Smooth muscle cell of the brain vasculature (primary cell): ENCODE measurements at regions not wholly inside any gene's neighbourhood (a gene's known extent, or its start where the extent isn't known, plus 50 kb on each side); places are given as distances from the start of the nearest gene placed in this dataset.
A peak's percentile ranks its signal among the peaks of the same experiment; 100 is the strongest.

Source experiments
- DNase-seq: peaks from one replicate; pipeline ENCODE4 v3.0.0-alpha.2; 2012; ENCODE audit warnings: low read depth, low spot score

DNA sequence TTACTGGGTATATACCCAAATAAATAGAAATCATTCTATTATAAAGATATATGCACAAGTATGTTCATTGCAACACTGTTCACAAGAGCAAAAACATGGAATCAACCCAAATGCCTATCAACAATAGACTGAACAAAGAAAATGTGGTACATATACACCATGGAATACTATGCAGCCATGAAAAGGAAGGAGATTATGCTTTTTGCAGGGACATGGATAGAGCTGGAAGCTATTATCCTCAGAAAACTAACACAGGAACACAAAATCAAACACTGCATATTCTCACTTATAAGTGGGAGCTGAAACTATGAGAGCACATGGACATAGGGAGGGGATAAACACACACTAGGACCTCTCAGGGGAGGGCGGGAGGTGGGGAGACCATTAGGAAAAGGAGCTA, 298.4 kb upstream of the CDH9 start:
- DNase-seq = no peak

DNA sequence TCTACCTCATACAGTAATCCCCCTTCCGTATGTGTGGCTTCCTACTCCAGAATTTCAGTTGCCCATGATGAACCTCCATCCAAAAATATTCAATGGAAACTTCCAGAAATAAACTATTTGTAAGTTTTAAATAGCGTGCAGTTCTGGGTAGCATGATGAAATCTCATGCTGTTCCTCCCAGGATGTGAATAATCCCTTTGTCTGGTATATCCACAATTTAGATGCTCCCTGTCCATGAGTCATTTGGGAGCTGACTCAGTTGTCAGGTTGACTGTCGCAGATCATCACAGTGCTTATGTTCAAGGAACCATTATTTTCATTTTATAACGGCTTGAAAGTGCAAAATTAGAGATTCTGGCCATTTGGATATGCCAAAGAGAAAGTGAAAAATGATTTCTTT, 290.1 kb upstream of the CDH9 start:
- no peak for DNase-seq

DNA sequence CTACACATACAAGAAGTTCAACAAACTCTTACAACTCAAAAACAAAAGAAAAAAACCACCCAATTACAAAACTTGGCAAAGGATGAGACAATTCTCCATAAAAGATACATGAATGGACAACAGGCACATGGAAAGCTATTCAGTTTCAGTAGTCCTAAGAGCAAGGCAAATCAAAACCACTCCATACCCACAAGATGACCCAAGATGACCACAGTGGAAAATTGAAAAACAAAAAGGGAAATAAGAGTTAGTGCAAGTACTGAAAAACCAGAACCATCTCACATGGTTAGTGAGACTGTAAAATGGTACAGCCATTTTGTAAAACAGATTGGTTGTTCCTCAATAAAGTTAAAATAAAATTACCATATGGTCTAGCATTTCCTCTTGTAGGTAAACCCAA, 287.1 kb upstream of the CDH9 start:
- no peak for DNase-seq

DNA sequence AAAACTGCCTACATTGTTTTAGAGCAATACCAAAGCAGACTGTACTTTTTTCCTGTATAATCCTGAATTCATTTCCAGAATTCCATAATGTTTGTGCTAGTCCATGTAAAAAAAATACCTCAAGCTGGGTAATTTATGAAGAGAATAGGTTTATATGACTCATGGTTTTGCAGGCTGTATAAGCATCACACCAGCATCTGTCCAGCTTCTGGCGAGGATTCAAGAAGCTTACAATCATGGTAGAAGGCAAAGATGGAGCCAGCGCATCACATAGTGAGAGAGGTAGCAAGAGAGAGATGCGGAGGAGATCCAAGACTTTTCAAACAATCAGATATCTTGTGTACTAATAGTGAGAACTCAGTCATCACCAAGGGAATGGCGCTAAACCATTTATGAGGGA, 280.3 kb upstream of the CDH9 start:
- no peak for DNase-seq

DNA sequence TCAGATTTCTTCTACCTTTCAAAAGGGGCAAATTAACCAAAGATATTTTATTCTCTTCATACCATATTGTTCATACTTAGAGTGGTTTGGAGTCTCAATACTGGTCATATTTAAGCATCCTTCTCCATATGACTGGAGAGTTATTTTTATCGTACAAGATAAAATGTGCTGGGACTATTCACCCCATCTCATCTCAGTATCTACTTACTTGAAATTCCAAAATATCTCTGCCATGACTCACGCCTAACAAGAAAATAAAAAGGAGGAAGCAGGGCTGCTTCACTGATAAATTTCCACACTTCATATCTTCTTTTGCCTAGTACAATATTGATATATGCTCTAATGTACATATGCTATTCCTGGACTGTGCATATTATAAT, 277.9 kb upstream of the CDH9 start:
- no peak for DNase-seq

DNA sequence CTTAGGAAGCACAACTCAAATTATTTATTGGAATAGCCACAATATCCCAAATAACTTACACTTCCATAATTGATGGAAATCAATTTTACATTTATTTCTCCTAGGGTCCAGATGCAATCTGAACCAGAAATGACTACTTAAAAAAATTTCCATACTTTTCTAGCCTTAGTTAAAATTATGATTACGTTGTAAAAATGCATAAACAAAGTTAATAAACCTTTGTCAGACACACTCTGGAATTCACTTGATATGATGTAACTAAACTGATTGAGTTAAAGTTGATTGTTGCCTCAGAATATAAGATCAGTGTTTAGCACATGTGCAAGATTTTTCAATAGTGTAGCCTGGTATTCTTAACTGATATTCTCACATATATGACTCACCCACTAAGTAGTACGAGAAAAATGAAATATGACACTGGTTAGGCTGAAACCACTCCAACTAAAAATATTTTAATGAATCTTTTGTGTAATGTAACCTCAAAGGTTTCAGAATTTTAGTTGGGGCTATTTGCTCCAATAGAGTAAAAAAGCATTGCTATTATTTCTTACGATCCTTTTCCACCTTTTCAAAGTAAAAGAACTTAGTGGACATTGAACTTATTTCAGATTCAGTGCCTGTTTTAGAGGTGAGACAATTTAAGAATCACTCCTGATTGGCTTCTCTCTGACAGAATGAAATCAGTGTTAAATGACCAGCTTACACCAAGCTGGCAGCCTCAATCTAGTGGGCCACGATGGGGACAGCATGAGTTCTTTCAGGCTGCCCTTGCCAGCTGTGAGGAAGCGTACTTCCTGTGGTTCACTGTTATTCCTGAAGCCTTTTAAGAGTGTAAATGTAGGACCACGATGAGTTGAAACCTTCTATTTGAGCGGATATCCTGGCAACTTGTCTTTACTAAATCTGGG, 277.2 kb upstream of the CDH9 start:
- DNase-seq = no peak

DNA sequence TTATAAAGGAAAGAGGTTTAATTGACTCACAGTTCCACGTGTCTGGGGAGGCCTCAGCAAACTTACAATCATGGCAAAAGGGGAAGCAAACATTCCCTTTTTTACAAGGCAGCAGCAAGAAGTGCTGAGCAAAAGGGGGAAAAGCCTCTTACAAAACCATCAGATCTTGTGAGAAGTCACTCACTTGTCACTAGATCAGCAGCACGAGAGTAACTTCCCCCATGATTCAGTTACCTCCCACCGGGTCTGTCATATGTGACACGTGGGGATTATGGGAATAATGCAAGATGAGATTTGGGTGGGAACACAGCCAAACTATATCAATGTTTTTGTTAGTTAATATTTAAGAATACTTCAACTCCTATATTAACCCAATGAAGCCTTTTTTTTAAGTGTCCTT, 275.2 kb upstream of the CDH9 start:
- no peak for DNase-seq

DNA sequence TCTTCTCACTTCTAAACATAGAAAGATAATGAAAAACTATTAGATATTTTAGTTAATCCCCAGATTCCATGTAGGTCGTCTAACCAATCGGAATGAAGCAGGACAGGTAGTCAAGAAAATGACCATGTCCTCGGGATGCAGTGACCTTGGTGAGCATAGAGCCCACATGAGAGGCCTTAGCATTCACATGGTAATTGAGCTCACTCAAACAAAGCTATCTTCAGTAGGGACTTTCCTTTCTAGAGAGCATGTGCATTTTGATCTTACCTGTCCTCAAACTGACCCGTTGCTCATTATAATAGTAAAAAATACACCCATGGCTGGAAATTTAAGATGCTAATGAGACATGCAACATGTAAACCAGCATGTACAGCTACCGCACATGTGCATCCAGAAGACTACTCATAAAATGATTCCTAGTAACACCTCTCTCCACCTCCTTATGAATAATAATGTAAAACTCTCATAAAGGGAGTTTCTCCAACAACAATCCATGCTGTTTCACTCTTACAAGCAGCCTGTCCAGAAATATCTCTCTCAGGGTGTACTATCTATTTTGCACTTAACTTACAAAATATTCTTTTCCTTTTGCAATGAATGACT, 274.0 kb upstream of the CDH9 start:
- DNase-seq = no peak

DNA sequence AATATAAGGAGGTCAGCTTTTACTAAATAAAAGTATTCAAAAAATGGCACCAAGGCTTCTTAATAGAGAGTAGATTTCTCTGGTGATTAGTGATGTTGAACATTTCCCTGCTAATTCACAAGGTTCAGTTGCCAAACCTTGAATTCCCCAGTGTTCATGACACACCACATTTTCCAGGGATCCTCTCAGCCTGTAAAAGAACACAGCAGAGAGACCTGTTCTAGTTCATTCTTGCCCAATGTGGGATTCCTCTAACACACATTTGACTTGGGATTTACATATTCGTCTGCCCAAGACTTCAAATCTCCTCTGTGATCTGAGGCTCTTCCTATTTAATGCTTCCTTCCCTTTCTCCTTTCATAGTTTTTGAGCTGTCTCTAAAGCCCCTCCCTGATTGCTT, 273.2 kb upstream of the CDH9 start:
- DNase-seq = no peak

DNA sequence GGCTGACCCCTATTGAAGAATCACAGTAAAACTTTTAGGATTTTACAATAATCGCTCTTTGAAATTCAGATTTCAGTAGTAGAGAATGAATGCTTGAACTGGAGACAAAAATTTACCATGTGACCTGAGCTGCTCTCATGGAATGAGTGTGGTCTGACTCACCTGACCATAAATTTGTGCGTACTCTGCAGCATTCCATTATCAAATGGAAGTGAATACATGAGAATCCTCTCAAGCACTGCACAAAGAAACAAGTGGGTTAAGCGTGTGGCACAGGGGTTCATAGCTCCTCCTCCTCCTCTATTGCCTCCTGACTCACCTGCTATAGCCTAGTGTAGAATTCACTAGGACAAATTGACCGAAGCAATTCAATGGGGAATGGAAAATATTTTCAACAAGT, 269.8 kb upstream of the CDH9 start:
- no peak for DNase-seq

DNA sequence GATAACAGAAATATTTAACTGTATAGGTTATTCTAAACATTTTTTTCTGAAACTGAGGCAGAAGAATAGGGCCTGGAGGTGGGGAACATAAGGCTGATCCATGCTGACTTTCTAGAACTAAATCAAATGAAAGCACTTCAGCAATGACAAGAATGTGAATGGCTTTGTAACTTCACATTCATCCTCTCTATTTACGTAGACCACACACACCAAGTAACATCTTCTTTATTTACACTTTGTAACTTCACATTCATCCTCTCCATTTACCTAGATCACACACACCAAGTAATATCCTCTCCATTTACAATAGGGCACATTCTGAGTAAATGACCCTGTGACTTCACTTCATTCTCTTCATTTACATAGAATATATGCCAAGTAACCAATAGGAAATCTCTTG, 251.8 kb upstream of the CDH9 start:
- no peak for DNase-seq

DNA sequence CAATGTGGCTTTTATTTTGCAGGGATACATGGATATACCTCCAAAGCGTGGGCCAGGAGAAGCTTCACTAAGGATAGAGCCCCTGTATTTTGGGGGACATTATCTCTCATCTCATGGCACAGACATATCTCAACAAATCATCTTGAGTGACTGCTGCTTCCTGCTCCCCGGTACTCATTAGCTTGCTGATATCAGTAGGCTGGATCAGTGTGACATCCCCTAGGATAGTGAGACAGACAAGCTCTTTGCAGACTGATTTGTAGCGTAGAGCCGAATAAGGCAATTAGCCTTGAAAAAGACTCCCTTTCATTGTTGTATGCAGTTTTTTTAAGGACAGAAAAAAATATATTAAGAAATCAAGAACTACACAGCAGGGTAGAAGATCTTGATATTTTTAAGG, 237.7 kb upstream of the CDH9 start:
- DNase-seq = no peak

DNA sequence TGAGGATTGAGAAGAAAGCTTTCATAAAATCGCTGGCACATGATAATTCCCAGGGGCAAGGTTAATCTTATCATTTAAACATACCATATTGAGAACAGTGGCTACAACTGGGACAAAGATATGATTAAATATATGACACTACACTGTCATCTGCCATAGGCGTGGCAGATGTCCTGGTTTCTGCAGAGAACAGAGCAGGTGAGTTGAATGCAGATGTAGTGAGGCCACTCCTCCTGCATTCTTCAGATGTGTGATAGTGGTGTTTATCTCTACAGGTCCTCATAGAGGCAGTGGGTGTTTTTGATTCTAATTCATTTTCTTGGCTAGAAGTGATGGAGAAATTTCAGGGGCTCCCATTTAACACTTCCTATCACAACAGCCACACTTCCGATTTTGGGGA, 237.0 kb upstream of the CDH9 start:
- DNase-seq = no peak

DNA sequence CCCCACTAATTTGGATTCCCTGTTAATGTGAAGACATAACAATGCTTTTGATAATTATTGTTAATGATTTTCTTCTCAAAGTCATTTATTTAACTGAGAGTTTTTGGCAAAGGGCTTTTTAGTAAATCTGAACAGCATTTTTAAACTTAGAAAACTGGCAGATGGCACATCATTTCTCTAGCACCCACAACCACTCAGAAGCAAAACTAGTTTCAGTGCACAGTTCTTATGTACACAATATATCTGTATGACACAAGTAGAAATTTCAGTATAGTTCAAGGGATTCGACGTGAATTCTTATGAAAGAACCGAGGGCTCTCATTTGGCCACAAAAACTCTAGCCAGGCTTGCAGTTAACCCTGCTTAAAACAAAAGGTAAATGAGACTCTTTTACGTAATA, 231.4 kb upstream of the CDH9 start:
- DNase-seq = no peak

DNA sequence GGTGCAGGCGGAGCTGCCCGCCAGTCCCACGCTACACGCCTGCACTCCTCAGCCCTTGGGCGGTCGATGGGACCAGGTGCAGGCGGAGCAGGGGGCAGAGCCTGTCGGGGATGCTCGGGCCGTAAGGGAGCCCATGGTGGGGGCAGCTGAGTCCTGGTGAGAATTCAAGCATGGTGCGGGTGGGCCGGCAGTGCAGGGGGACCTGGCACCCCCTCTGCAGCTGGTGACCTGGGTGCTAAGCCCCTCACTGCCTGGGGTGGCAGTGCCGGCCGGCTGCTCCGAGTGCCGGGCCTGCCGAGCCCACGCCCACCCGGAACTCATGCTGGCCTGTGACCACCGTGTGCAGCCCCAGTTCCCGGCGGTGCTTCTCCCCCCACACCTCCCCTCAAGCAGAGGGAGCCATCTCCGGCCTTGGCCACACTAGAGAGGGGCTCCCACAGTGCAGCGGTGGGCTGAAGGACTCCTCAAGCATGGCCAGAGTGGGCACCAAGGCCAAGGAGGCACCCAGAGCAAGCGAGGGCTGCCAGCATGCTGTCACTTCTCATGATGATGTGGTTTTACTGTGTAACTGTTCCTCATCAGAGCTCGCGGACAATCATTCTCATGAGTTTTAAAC, 228.9 kb upstream of the CDH9 start:
- no peak for DNase-seq

DNA sequence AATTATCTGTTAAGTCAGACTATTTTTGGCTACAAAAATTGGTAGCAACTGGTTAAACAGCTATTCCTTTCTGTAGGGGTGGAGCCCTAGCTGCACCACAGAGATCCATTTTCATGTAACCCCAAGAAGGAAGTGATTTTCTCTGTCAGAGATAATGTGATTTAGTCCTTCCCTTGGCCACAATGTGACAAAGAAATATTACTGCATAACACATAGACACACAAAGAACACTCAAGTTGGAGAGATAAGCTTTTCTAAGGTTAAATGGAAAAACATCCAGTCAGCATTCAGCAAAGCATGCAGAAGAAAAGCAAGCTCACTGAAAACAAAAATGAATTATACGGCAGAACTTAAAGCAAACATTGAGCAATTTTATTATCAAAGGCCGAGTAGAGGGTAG, 227.8 kb upstream of the CDH9 start:
- DNase-seq = no peak

DNA sequence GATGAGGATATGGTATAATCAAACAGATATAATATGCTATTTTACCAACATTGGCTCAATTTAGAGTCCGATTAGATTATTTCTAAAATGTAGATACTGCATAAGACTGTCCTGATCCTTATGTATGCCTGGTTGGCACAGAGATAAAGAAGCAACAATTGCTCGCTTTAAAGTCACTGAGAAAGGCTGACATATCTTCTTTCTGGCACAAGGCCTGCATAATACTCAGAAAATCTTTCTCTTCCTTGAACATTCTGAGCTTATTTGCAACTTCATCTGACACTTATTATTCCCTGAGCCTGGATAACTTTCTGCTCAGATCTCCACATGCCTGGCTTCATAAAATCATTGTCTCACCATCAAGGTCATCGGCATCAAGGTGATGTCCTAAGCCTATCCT, 219.3 kb upstream of the CDH9 start:
- no peak for DNase-seq

DNA sequence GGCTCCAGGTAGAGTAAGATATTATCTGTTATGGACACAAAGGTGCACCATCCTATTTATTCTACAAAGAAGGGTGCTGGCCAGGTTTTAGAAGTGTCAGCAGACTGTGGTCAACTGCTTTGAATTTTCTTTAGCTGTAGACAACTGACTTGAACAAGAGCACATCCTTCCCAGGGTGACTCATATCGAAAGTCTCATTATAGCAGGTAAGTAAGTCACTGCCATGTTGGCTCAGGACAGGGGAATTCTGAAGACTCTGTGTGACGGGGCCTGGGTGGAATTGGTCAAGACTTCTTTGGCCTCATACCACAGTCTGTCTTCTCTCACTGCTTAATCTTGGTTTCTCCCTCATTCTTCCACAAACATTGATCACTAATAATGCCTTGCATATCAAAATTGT, 214.5 kb upstream of the CDH9 start:
- no peak for DNase-seq

DNA sequence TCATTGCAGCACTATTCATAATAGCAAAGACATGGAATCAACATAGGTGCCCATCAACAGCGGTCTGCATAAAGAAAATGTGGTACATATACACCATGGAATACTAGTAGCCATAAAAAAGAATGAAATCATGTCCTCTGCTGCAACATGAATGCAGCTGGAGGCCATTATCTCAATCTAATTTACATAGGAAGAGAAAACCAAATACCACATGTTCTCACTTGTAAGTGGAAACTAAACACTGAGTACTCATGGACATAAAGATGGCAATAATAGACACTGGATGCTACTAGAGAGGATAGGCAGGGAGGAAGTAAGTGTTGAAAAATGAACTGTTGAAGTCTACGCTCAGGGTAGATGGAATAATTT, 203.9 kb upstream of the CDH9 start:
- DNase-seq = no peak

DNA sequence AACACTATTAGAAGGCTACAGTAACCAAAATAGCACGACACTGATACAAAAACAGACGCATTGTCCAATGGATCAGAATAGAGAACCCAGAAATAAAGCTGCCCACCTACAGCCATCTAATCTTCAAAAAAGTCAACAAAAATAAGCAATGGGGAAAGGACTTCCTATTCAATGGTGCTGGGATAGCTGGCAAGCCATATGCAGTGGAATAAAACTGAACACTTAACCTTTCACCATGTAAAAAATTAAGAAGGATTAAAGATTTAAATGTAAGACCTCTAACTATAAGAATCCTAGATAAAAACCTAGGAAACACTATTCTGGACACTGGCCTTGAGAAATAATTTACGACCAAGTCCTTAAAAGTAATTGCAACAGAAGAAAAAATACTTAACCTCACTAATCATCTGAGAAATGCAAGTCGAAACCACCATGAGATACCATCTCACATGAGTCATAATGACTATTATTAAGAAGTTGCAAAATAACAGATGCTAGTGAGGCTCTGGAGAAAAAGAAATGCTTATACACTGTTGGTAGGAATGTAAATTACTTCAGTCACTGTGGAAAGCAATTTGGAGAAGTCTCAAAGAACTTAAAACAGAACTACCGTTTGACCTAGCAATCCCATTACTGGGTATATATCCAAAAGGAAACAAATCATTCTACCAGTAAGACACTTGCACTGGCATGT, 203.3 kb upstream of the CDH9 start:
- peak; percentile 53 for DNase-seq

DNA sequence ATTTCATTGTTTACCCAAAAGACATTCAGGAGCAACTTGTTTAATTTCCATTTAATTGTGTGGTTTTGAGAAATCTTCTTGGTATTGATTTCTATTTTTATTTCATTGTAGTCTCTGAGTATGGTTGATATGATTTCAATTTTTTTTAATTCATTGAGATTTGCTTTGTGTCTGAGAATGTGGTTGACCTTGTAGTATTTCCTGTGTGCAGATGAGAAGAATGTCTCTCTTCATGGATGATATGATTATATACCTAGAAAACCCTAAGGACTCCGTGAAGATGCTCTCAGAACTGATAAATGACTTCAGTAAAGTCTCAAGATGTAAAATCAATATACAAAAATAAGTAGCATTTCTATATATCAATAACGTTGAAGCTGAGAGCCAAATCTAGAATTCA, 202.4 kb upstream of the CDH9 start:
- DNase-seq = no peak

DNA sequence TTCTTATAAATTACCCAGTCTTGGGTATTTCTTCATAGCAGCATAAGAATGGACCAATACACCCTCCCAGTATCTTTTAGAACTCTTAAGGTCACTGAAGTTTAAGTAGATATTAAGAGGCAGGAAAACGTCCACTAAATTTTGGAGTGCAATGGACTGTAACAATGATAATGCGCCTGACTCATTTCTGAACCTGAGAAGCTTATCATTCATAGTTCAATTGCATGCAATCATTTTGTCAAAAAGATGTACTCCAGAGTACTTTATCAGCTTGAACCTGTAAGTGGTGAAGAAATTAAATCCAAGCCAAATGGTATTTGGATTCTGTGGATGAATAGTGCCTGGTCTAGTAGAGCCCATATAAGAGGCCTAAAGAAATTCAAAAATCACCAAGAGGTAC, 196.5 kb upstream of the CDH9 start:
- DNase-seq = no peak

DNA sequence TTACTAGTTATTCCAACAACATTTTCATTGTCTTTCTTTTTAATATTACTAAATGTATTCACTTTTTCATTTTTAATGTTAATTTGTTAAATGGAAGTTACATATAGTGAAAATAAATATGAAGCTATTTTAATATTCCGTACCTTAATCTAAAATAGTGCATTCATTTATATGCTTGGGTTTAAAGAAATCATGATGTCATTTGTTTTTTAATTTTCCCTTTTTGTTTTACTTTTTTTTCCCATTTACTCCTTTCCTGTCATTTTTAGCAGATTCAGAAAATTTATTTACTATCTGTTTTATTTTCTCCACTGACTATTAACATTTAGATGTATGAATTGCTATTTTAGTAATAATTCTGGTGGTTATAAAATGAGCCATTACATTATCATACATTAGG, 183.0 kb upstream of the CDH9 start:
- DNase-seq = no peak
